Posterior cingulate gyrus (tissue), 11 donors: ENCODE measurements at regions not wholly inside any gene's neighbourhood (a gene's known extent, or its start where the extent isn't known, plus 50 kb on each side); places are given as distances from the start of the nearest gene placed in this dataset.
"Not testable (repeated sequence)": the region's sequence is repeated elsewhere in the genome, so short reads cannot be mapped to it uniquely, and the experiment has no call there.

Source experiments
- DNase-seq, 10 donors: peaks; one replicate each; pipeline versions ENCODE4 v3.0.0 to v3.0.0-alpha.2; 2020 to 2021; ENCODE audit warnings: mixed read lengths in 3 of 10
- intact Hi-C: fragments of 100-400 bp; cut with DNase I; formaldehyde crosslinking; loops from one replicate; pipeline ENCODE4 v1.15.1; 2023

DNA sequence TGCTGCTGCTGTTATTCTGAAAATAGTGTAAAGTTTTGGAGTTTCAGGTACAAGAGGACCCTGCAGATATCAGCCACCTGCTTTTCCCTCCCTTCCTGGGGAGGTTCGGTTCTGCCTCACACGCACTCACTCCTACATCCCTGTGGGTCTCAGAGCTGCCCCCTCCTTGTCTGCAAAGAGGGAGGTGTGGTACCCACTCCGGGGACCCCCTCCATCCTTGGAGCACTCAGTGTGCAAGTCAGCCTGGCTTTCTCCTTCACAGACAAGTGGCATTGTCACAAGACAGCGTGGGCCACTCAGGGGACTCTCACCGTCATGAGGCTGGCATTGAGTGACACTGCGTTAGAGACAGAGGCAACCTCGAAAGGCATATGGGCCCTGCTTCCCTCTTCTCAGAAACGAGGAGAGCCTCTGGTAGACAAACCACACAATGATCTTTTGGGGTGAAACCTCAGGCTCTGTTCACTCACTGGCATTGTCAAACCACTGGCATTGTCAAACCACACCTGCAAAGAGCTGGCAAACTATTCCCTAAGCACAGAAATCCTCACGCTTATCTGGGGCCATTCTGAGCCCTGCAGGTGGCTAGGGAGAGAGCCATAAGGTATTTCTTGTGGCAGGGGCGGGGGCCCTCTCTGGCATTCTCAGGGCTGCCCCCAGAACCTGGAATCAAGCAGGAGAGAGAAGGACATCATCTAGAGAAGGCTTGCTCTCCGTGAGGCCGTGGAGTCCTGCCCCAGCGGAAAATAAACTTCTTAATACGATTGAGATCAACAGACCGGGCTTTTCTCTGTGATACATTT lies 285.0 kb downstream of the SHOX start:
- intact Hi-C loops: no loop called here
- DNase-seq: no peak

DNA sequence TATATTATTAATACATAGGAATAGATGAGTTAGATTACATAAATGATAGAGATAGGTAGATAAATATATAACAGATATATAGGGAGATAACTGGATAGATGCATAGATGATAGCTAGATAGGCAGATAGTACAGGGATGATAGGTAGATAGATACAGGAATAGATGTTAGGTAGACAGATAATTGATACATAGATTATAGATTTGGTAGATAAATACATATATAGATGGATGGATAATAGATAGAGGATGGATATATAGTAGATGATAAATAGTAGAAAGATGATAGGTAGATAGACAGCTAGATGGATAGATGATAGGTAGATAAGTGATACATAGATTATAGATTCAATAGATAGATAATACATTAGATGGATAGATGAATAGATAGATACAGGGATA lies 283.6 kb downstream of the SHOX start:
- DNase-seq: no peak
- intact Hi-C loops: no loop called here

DNA sequence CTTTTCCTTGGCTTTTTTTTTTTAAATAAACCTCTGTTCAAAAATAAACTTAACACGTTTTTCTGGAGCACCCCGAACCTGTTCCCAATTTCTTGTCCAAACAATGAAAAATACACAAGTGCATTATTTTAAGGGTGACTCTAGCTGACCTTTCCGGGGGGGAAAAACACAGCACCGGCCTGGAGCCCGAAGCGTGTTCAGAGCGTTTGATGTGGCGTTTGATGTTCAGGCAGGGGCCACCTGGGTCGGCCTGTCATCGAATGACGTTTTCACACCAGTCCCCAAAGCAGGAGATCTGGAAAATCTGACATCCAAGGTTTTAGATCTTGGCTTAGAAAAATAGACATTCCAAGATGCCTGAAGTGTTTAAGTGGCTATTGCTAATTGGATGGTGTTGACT lies 282.1 kb downstream of the SHOX start:
- intact Hi-C loops: no loop called here
- DNase-seq: no peak

DNA sequence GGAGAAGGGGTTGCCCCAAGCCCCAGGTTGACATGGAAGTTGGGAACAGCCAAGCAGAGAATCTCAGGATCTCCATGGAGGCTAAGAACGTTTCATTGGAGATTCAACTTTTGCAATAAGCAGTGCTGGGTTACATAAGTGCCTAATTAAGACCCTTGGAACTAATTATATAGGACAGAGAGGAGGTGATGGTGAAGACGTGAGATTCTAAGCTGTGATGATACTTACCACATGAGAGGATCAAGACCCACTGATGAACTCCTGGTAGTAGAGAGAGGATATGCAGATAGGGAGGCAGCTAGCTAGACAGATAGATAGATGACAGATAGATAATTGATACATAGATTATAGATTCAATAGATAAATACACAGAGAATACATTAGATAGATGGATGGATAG lies 278.5 kb downstream of the SHOX start:
- intact Hi-C loops, DNase-seq: not testable (repeated sequence)

DNA sequence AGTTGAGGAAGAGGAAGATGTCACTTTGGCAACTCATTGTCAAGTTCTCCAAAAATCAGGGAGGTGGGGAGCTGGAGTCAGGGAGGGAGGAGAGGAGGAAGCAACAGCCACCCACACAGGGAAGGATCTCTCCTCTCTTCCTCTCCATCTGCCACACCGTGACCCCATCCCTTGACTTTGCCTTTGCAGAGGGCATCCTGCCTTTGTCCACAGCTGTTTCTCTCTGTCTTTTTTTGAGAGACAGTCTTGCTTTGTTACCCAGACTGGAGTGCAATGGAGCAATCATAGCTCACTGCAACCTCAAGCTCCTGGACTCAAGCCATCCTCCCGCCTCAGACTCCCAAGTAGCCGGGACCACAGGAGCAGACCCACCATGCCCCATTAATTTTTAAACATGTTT lies 276.0 kb downstream of the SHOX start:
- no peak for DNase-seq
- intact Hi-C loops: no loop called here

DNA sequence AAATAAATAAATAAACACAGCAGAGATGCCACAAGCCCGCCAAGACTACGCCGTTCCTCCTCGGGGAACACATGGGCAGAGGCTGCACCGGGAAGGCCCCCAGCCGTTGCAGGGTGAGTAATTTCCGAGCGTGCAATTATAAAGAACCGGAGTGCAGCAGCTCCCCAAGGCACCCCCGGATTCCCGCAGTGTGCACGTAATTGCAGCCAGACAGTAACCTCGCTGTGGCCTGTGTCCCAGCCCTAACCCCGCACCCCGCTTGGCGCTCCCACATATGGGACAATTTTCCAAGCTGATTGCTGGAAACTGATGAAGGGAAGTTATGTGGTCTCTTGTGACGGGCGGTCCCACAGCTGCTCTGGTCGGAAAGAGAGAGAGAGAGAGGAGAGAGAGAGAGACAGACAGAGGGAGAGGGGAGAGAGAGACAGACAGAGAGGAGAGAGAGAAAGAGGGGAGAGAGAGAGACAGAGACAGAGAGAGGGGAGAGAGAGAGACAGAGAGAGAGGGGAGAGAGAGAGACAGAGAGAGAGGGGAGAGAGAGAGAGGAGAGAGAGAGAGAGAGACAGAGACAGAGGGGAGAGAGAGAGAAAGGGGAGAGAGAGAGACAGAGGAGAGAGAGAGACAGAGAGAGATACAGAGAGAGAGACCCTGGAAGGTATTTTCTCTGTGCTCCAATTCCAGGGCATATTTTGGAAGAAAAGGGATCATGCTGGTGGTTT lies 275.4 kb downstream of the SHOX start:
- intact Hi-C loops: no loop called here

DNA sequence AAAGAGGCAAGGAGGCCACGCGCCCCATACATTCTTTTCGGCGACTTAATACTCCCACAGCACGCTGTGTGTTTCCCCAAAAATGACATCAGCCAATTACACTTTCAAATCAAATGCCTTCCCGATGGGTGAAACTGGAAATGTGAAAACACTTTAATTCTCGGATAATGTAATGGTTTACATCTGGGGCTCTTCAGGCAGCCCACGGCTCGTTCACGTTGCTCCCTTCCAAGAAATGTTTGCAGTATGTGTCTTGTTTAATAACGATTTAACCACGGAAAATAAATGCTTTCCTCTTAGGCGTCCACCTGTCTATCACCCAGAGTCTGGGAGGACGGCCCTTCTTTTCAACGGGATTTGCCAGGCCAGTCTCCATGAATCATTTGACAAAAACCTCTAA lies 272.5 kb downstream of the SHOX start:
- intact Hi-C loops: no loop called here
- no peak for DNase-seq

More for the DNA sequence above, 275.4 kb downstream of the SHOX start:
- no peak for DNase-seq

DNA sequence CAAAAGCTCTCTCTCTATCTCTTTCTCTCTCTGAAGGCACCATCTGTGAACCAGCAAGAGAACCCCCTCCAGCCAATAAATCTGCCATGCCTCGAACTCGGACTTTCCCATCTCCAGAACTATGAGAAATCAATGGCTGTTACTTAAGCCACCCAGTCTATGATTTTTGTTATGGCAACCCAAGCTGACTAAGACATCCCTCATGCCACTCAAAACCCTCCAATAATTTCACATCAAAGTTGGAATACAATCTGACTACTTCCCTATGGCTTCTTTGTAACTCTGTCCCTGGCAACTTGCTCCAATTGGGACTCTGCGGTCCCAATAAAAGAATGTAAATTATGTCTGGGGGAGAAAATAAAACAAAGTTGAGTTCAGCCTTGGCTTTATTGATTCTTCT lies 265.7 kb downstream of the SHOX start:
- intact Hi-C loops: no loop called here
- no peak for DNase-seq

DNA sequence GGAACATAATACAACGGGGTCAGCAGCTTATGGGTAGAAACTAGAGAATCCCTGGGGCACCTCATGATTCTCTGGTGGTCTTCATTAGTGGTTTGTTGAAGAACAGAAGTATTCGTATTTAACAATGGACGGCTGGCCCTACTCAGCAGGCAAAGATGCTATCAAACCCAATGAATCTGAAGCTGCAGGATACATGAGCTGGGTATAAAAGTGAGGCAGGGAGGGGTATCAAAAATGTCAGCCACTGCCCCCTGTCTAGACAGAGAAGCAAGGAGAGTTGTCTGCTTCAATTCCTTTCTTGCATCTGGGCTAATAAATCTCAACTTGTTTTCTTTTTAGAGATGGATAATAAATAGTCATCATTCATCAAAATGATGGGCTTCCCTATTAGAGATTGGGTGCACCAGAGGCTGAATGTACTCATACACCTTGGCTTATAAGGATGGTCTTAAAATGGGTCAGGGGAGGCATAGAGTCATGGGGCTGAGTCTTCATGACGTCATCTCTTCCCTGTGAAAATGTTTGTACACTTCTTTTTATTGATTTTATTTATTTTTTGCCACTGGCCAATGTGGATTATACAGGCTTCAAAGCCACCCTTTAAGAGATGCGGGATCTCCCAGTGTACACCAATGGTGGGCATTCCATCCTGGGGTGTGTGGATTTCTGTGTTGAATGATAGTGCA lies 259.5 kb downstream of the SHOX start:
- DNase-seq: no peak
- intact Hi-C loops: no loop called here

DNA sequence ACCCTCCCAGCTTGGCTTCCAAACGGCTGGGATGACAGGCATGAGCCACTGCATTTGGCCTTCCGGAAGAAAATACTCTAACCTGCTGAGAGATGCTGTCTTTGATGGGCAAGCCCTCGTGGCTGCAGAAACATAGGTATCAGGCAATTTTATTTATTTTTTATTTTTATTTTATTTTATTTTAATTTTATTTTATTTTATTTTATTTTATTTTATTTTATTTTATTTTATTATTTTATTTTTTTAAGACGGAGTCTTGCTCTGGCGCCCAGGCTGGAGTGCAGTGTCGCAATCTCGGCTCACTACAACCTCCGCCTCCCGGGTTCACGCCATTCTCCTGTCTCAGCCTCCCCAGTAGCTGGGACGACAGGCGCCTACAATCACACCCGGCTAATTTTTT lies 257.1 kb downstream of the SHOX start:
- DNase-seq, intact Hi-C loops: not testable (repeated sequence)

DNA sequence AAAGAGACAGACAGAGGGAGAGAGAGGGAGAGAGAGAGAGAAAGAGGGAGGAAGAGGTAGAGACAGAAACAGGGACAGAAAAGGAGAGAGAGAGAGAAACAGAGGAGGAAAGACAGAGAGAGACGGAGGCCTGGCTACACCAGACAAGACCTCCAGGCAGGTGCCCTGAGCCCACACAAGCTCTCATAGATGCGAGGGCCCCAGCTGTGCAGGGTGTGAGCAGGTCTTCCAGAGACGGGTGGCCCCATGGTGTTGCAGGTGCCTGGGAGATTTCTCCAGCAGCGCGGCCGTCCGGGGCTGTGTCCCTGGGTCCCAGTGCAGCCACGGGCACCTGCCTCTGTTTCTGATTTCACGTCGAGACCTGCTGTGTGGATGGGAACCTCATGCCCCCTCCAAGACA lies 253.0 kb downstream of the SHOX start:
- no peak for DNase-seq
- intact Hi-C loops: no loop called here

DNA sequence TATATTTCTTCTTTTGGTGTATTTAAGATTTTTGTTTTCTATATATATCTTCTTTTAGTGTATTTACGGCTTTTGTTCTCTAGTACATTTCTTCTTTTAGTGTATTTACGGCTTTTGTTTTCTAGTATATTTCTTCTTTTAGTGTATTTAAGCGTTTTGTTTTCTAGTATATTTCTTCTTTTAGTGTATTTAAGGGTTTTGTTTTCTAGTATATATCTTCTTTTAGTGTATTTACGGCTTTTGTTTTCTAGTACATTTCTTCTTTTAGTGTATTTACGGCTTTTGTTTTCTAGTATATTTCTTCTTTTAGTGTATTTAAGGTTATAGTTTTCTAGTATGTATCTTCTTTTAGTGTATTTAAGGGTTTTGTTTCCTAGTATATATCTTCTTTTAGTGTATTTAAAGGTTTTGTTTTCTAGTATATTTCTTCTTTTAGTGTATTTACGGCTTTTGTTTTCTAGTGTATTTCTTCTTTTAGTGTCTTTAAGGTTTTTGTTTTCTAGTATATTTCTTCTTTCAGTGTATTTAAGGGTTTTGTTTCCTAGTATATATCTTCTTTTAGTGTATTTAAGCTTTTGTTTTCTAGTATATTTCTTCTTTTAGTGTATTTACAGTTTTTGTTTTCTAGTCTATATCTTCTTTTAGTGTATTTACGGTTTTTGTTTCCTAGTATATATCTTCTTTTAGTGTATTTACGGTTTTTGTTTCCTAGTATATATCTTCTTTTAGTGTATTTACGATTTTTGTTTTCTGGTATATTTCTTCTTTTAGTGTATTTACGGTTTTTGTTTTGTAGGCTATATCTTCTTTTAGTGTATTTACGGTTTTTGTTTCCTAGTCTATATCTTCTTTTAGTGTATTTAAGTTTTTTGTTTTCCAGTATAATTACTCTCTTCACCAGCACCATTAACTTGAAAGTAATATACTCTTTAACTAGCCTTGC lies 249.4 kb downstream of the SHOX start:
- intact Hi-C loops, DNase-seq: not testable (repeated sequence)

DNA sequence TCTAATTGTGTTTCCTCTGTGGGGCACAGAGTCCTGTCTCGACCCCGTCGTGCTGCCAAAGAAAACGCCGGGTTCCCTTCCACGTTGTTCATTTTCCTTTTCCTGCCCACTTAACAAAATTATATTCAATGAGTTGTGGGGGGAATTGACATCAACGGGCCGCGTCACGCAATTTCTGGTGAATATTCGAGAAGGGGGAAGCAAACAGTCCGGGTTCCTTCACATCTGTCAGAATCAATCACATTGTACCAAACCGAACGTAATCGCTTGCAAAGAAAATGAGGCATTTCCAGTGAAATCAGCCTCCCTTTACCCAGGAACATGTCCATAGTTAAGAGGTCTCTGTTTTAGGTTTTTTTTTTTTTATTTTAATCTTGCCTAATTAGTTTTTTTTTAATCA lies 243.5 kb downstream of the SHOX start:
- intact Hi-C loops: no loop called here
- DNase-seq: no peak

DNA sequence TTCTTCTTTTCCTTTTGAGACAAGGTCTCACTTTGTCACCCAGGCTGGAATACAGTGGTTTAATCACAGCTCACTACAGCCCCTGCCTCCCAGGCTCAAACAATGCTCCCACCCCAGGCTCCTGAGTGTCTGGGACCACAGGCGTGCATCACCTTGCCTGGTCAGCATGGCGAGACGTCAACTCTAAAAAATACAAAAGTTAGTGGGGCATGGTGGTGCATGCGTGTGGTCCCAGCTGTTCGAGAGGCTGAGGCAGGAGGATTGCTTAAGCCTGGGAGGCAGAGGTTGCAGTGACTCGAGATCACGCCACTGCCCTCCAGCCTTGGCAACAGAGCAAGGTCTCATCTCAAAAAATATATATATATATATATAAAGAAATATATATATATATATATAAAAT lies 242.4 kb downstream of the SHOX start:
- DNase-seq: no peak
- intact Hi-C loops: no loop called here

DNA sequence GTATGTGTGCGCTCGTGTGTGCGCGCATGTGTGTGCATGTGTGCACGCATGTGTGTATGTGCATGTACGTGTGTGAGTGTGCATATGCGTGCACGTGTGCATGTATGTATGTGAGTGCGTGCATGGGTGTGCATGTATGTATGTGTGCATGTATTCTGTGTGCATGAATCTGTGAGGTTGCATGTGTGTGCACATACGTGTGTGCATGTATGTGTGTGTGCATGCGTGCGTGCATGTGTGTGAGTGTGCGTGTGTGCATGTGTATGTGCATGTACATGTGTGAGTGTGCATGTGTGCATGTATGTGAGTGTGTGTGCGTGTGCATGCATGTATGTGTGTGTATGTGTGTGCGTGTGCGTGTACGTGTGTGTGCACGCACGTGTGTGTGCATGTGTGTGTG lies 241.5 kb downstream of the SHOX start:
- intact Hi-C loops: no loop called here
- no peak for DNase-seq

DNA sequence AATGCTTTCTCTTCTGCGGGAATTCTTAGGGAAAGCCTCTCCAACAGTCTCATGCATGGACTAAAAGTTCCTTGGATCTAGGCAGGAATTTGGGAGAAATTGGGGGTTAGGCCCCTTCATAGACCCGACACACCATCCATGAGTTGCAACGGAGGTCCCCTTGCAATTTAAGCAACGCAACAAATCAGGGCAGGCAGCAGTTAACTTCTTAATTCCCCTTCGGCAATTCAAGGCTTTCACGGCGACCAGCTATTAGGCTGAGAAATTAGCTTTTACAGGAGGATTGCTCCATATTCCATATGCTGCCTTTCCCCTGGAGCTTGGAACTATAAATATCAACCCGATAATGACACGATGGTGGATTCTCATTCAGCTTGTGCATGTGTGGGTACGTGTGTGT lies 241.0 kb downstream of the SHOX start:
- intact Hi-C loops: no loop called here
- no peak for DNase-seq

DNA sequence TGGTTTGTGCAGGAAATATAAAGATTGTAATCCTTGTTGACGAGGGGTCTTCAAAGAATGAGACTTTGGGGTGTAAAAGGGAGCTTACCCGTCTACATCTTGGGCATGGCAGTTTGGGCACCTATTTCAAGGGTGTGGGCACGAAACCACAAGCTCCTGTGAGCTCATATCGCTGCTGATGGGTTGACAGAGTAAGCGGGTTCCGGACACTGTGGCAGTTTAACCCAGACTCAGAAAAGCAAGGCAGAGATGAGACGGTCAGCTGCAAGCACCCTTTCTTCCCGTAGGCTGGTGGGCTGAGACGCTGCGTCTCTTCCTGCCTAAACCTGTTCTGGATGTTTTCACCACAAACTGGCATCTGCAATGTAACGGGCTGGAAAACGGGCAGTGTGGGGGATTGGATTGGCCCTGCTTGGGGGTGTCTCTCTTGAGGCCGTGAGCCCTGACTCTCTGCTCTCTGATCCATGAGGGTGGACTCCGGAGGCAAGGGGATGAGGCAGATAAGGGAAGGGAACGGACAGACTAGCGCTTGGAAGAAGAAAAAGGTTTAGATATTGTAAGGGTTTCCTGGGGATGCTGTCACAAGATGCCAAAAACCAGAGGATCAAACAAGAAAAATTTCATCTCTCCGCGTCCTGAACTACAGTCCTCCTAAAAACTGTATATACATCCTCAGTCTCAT lies 237.5 kb downstream of the SHOX start:
- no peak for DNase-seq
- intact Hi-C loops: no loop called here

DNA sequence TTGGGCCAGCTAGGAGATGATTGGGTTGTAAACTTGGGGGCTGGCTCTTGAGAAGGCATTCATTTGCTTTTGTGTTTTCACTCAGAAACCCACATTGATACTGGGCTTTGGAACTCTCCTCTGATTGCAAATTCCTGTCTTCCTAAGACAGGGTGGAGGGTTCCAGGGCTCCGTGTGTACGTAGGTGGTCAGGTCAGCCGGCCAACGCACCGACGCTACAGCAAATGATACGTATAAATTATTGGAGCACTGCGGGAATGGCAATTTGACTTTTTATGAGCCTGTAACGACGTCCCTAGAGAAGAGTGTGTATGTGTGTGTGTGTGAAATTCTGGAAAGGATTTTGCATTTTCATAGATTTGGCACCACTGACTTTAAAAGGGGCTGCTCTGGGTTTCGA lies 236.9 kb downstream of the SHOX start:
- DNase-seq: no peak
- intact Hi-C loops: no loop called here

DNA sequence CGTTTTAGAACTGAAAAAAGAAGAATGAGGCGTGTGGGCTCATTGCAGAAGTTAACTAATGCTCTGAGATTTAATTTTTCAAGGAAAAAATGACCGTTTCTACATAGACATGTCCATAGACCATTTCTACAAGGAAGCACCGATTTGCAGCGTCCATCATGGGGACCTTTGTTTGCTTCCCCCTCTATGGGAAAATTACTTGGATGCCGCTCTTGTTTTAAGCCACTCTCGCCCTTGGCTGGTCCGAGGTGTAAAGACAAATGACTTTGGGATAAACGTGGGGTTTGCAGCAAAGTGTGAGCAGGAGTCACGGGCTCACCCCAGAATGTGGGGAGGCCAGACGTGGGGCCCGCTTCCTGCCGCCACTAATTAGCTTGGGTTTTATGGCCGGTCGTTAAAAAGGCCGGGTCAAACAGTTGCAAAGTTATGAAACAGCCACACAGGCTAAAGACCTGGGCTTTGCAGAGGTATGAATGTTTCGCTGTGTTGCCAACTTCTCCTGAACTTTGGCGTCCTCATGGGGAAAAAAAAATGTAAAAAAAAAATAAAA lies 235.9 kb downstream of the SHOX start:
- intact Hi-C loops: no loop called here
- DNase-seq: no peak

DNA sequence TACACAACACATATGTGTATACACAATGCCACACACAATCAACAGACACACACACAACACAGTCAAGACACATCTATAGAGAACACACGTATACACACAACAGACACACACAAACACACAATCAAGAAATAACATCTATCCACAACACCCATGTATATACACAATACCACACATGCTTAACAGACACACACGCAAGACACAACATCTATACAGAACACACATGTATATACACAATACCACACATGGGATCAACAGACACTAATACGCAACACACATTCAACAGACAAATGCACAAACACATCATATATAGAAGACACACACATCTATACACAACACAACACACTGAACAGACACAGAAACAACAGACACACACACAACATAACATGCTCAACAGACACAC lies 234.8 kb downstream of the SHOX start:
- intact Hi-C loops: no loop called here
- DNase-seq: no peak
